H9 (cell line): ENCODE measurements at regions not wholly inside any gene's neighbourhood (a gene's known extent, or its start where the extent isn't known, plus 50 kb on each side); places are given as distances from the start of the nearest gene placed in this dataset.
A peak's percentile ranks its signal among the peaks of the same experiment; 100 is the strongest.

ENCODE experiments used
- DNase-seq: peaks from one replicate; pipeline ENCODE4 v3.0.0-alpha.2; 2017
- H2AFZ ChIP-seq: one replicate; pipeline ENCODE4 v1.6.1; 2013; ENCODE audit warnings: mild to moderate bottlenecking, low read length, control low read depth, moderate library complexity
- H2AK5ac ChIP-seq: 2 replicates; pipeline ENCODE4 v1.6.1; 2013; ENCODE audit warnings: low read length, control low read depth, mixed read lengths; ENCODE audit not compliant: insufficient read length
- H2BK120ac ChIP-seq: one replicate; pipeline ENCODE4 v1.6.1; 2013; ENCODE audit warnings: low read depth, mild to moderate bottlenecking, low read length, control low read depth, inconsistent platforms; ENCODE audit not compliant: poor library complexity, severe bottlenecking
- H2BK12ac ChIP-seq: 2 replicates; pipeline ENCODE4 v1.6.1; 2013; ENCODE audit warnings: low read length, control low read depth, mixed read lengths, low read depth; ENCODE audit not compliant: insufficient read length
- H2BK15ac ChIP-seq: 2 replicates; pipeline ENCODE4 v1.6.1; 2013; ENCODE audit warnings: low read depth, low read length, control low read depth
- H2BK20ac ChIP-seq: one replicate; pipeline ENCODE4 v1.6.1; 2013; ENCODE audit warnings: low read depth, mild to moderate bottlenecking, low read length, control low read depth, inconsistent platforms; ENCODE audit not compliant: poor library complexity, severe bottlenecking
- H2BK5ac ChIP-seq: 2 replicates; pipeline ENCODE4 v1.6.1; 2013; ENCODE audit warnings: low read length, control low read depth, mixed read lengths; ENCODE audit not compliant: insufficient read length
- H3K14ac ChIP-seq: 2 replicates; pipeline ENCODE4 v1.6.1; 2013; ENCODE audit warnings: low read length, control low read depth; ENCODE audit not compliant: insufficient read depth
- H3K18ac ChIP-seq: 2 replicates; pipeline ENCODE4 v1.6.1; 2013; ENCODE audit warnings: low read depth, mild to moderate bottlenecking, mixed read lengths, low read length, control low read depth; ENCODE audit not compliant: insufficient read length
- H3K23ac ChIP-seq: 2 replicates; pipeline ENCODE4 v1.6.1; 2013; ENCODE audit warnings: low read length, control low read depth, mixed read lengths, low read depth; ENCODE audit not compliant: insufficient read length
- H3K23me2 ChIP-seq: 2 replicates; pipeline ENCODE4 v1.6.1; 2013; ENCODE audit warnings: low read depth, mild to moderate bottlenecking, mixed read lengths, low read length, control low read depth; ENCODE audit not compliant: insufficient read length, poor library complexity, severe bottlenecking
- H3K27ac ChIP-seq: 2 replicates; pipeline ENCODE4 v1.5.1; 2013; ENCODE audit warnings: low read length, control low read depth, mixed read lengths, low read depth; ENCODE audit not compliant: insufficient read length
- H3K27me3 ChIP-seq: 2 replicates; pipeline ENCODE4 v1.6.1; 2013; ENCODE audit warnings: low read length, control low read depth, inconsistent platforms; ENCODE audit not compliant: insufficient read depth
- H3K4ac ChIP-seq: 2 replicates; pipeline ENCODE4 v1.6.1; 2013; ENCODE audit warnings: low read depth, mild to moderate bottlenecking, control low read depth, inconsistent platforms, low read length, moderate library complexity
- H3K4me1 ChIP-seq: 2 replicates; pipeline ENCODE4 v1.6.1; 2013; ENCODE audit warnings: low read length, control low read depth, inconsistent platforms; ENCODE audit not compliant: insufficient read depth
- H3K4me2 ChIP-seq: 2 replicates; pipeline ENCODE4 v1.6.1; 2013; ENCODE audit warnings: low read length, control low read depth, mixed read lengths; ENCODE audit not compliant: insufficient read length, insufficient read depth
- H3K56ac ChIP-seq: 2 replicates; pipeline ENCODE4 v1.6.1; 2013; ENCODE audit warnings: low read depth, mild to moderate bottlenecking, mixed read lengths, low read length, control low read depth; ENCODE audit not compliant: insufficient read length
- H3K79me1 ChIP-seq: 2 replicates; pipeline ENCODE4 v1.6.1; 2013; ENCODE audit warnings: low read depth, mild to moderate bottlenecking, moderate library complexity, low read length, control low read depth, inconsistent platforms; ENCODE audit not compliant: insufficient read depth, poor library complexity, severe bottlenecking
- H3K79me2 ChIP-seq: 2 replicates; pipeline ENCODE4 v1.6.1; 2013; ENCODE audit warnings: low read length, control low read depth, inconsistent platforms; ENCODE audit not compliant: insufficient read depth
- H3K9ac ChIP-seq: 2 replicates; pipeline ENCODE4 v1.6.1; 2013; ENCODE audit warnings: low read length, control low read depth, mixed read lengths; ENCODE audit not compliant: insufficient read length; ENCODE audit errors: extremely low read depth
- H3K9me3 ChIP-seq: one replicate; pipeline ENCODE4 v1.6.1; 2013; ENCODE audit warnings: low read depth, low read length, inconsistent platforms; ENCODE audit not compliant: control insufficient read depth
- H3T11ph ChIP-seq: one replicate; pipeline ENCODE4 v1.6.1; 2013; ENCODE audit warnings: mild to moderate bottlenecking, low read length, control low read depth, inconsistent platforms
- H4K20me1 ChIP-seq: one replicate; pipeline ENCODE4 v1.6.1; 2013; ENCODE audit not compliant: control insufficient read depth, insufficient read length, insufficient read depth
- H4K5ac ChIP-seq: 2 replicates; pipeline ENCODE4 v1.6.1; 2013; ENCODE audit warnings: low read depth, mild to moderate bottlenecking, mixed read lengths, low read length, control low read depth; ENCODE audit not compliant: insufficient read length
- H4K8ac ChIP-seq: replicated peaks from 2 replicates; pipeline ENCODE4 v1.6.1; 2013; ENCODE audit warnings: low read length, control low read depth, mixed read lengths, low read depth; ENCODE audit not compliant: insufficient read length
- H4K91ac ChIP-seq: 2 replicates; pipeline ENCODE4 v1.6.1; 2013; ENCODE audit warnings: low read depth, mild to moderate bottlenecking, moderate library complexity, mixed read lengths, low read length, control low read depth; ENCODE audit not compliant: insufficient read length
- H3K27ac Mint-ChIP-seq, 3 experiments: 2 replicates in 2 of 3; 3 replicates in 1 of 3; pipeline ENCODE4 v1.8.0; 2020 to 2021; ENCODE audit warnings: mixed read lengths in 3 of 3, mild to moderate bottlenecking in 1 of 3, moderate library complexity in 1 of 3
- H3K27me3 Mint-ChIP-seq: 2 replicates; pipeline ENCODE4 v1.8.0; 2021; ENCODE audit warnings: low read depth, mild to moderate bottlenecking, moderate library complexity, mixed read lengths
- H3K36me3 Mint-ChIP-seq, 3 experiments: 2 replicates in 2 of 3; 3 replicates in 1 of 3; pipeline ENCODE4 v1.8.0; 2020 to 2021; ENCODE audit warnings: low read depth in 3 of 3, mixed read lengths in 3 of 3; ENCODE audit not compliant: insufficient read depth in 1 of 3
- H3K4me1 Mint-ChIP-seq, 2 experiments: 2 replicates each; pipeline ENCODE4 v1.8.0; 2020; ENCODE audit warnings: mixed read lengths in 2 of 2
- H3K4me3 Mint-ChIP-seq, 2 experiments: 2 replicates in 1 of 2; 3 replicates in 1 of 2; pipeline ENCODE4 v1.8.0; 2020 to 2021; ENCODE audit warnings: mild to moderate bottlenecking in 2 of 2, mixed read lengths in 2 of 2, moderate library complexity in 1 of 2
- H3K9me3 Mint-ChIP-seq, 2 experiments: 2 replicates in 1 of 2; 3 replicates in 1 of 2; pipeline ENCODE4 v1.8.0; 2020; ENCODE audit warnings: mild to moderate bottlenecking in 2 of 2, mixed read lengths in 2 of 2, moderate library complexity in 1 of 2
- CTCF ChIP-seq: fragments of 200-600 bp; sonication (generic); conservative IDR thresholded peaks from 3 replicates; pipeline ENCODE4 v1.8.0; 2021; ENCODE audit warnings: antibody characterized with exemption, mild to moderate bottlenecking
- WGBS: extraction: QIAGEN DNeasy Blood & Tissue Kit; methylation state at CpG from one replicate; pipeline ENCODE4 v1.1.7; 2013; ENCODE audit warnings: missing lambda C conversion rate, low lambda C conversion rate, mixed read lengths; ENCODE audit not compliant: insufficient read length; ENCODE audit errors: extremely low coverage; 5-methylcytosine and 5-hydroxymethylcytosine counted together

GRCh38 chr1:53400761-53401674 is 58.2 kb upstream of the DMRTB1 start:
- peaks cover 28 to 37% of the 10 kb centered on the region in 2 experiments for H3K4me1 Mint-ChIP-seq
- no peaks in the 10 kb centered on the region for H3K23me2 ChIP-seq

More at GRCh38 chr1:53400761-53401674, 58.2 kb upstream of the DMRTB1 start:
- H3K9ac ChIP-seq, result no peak overlapping the region
- no peaks in the 10 kb centered on the region for H3K79me2 ChIP-seq
- H3K27ac ChIP-seq, result no peak overlapping the region
- H3K9me3 Mint-ChIP-seq, result peaks cover 0 to 4% of the 10 kb centered on the region in 2 experiments; a peak in 2 of 5 replicates
- no peak overlapping the region for H2AK5ac ChIP-seq
- peaks cover 0 to 7% (median 3%) of the 10 kb centered on the region in 3 experiments; a peak in 4 of 7 replicates for H3K36me3 Mint-ChIP-seq
- no peak for TF ChIP-seq CTCF
- no peak overlapping the region for H2AFZ ChIP-seq
- no peak overlapping the region for H3K4ac ChIP-seq
- no peak overlapping the region for H2BK120ac ChIP-seq
- no CpG with 5 or more reads among the region's 14 CpGs for WGBS
- peak; percentile 14 for DNase-seq
- no peaks in the 10 kb centered on the region for H3K9me3 ChIP-seq
- no peak overlapping the region for H3K56ac ChIP-seq
- H2BK5ac ChIP-seq, result no peak overlapping the region
- H3K27me3 Mint-ChIP-seq, result peaks cover 21% of the 10 kb centered on the region
- H3K4me1 ChIP-seq, result peaks cover 18% of the 10 kb centered on the region
- H3T11ph ChIP-seq, result no peak overlapping the region
- H3K4me3 Mint-ChIP-seq, result no peak overlapping the region
- no peak overlapping the region for H2BK12ac ChIP-seq
- no peak overlapping the region for H4K91ac ChIP-seq
- H3K4me2 ChIP-seq, result no peak overlapping the region
- H3K23ac ChIP-seq, result no peak overlapping the region
- no peaks in the 10 kb centered on the region; the same call in 1 of the 2 replicates for H3K27me3 ChIP-seq
- H3K27ac Mint-ChIP-seq, result no peak overlapping the region; a peak in 1 of 7 replicates
- H3K79me1 ChIP-seq, result no peaks in the 10 kb centered on the region
- H4K8ac ChIP-seq, result no peak overlapping the region
- H2BK15ac ChIP-seq, result no peak overlapping the region
- H3K14ac ChIP-seq, result no peak overlapping the region; the same call in 1 of the 2 replicates
- no peak overlapping the region for H4K5ac ChIP-seq
- peak overlapping the region; percentile 61 for H3K18ac ChIP-seq
- H2BK20ac ChIP-seq, result no peak overlapping the region
- no peaks in the 10 kb centered on the region for H4K20me1 ChIP-seq
